Thoracic aorta (tissue), 2 donors: ENCODE measurements at regions not wholly inside any gene's neighbourhood (a gene's known extent, or its start where the extent isn't known, plus 50 kb on each side); places are given as distances from the start of the nearest gene placed in this dataset.

ENCODE experiments used
- ATAC-seq: fragments of 150-250 bp; one replicate; pipeline ENCODE4 v1.8.0; 2017; ENCODE audit warnings: low read depth; ENCODE audit not compliant: insufficient number of reproducible peaks, low FRiP score
- DNase-seq: peaks from one replicate; pipeline ENCODE4 v3.0.0-alpha.2; 2020; ENCODE audit warnings: low spot score
- H3K27ac ChIP-seq, 2 donors: fragments of 200-600 bp; sonication (generic); 1 replicate in 1 of 2; 2 replicates in 1 of 2; pipeline ENCODE4 v1.5.1; 2016; ENCODE audit warnings: mild to moderate bottlenecking in 2 of 2, moderate library complexity in 2 of 2
- H3K27me3 ChIP-seq: fragments of 200-600 bp; sonication (generic); replicated peaks from 2 replicates; pipeline ENCODE4 v1.6.0; 2016; ENCODE audit warnings: mild to moderate bottlenecking; ENCODE audit not compliant: insufficient read depth
- H3K36me3 ChIP-seq: fragments of 200-600 bp; sonication (generic); one replicate; pipeline ENCODE4 v1.5.1; 2016
- H3K4me1 ChIP-seq, 2 donors: fragments of 200-600 bp; sonication (generic); 1 replicate in 1 of 2; 2 replicates in 1 of 2; pipeline versions ENCODE4 v1.5.1 to v1.6.0; 2016; ENCODE audit warnings: low read depth in 2 of 2, mild to moderate bottlenecking in 1 of 2; ENCODE audit not compliant: control insufficient read depth in 1 of 2
- H3K4me3 ChIP-seq: fragments of 200-600 bp; sonication (generic); 2 replicates; pipeline ENCODE4 v1.5.1; 2016; ENCODE audit warnings: mild to moderate bottlenecking
- H3K9me3 ChIP-seq: fragments of 200-600 bp; sonication (generic); 2 replicates; pipeline ENCODE4 v1.5.1; 2016
- CTCF ChIP-seq: fragments of 200-600 bp; sonication (generic); IDR thresholded peaks from one replicate; pipeline ENCODE4 v1.5.1; 2019; ENCODE audit warnings: antibody characterized with exemption

GRCh38 chr11:39149214-39149613 is 2310.2 kb downstream of the LRRC4C start:
- no peaks in the 10 kb centered on the region for H3K4me1 ChIP-seq
- H3K27me3 ChIP-seq: no peaks in the 10 kb centered on the region
- DNase-seq (no peak), ATAC-seq (no peak)
- no peak for TF ChIP-seq CTCF
- no peak overlapping the region for H3K4me3 ChIP-seq
- H3K9me3 ChIP-seq: no peaks in the 10 kb centered on the region
- no peaks in the 10 kb centered on the region for H3K36me3 ChIP-seq
- no peak overlapping the region for H3K27ac ChIP-seq

DNA sequence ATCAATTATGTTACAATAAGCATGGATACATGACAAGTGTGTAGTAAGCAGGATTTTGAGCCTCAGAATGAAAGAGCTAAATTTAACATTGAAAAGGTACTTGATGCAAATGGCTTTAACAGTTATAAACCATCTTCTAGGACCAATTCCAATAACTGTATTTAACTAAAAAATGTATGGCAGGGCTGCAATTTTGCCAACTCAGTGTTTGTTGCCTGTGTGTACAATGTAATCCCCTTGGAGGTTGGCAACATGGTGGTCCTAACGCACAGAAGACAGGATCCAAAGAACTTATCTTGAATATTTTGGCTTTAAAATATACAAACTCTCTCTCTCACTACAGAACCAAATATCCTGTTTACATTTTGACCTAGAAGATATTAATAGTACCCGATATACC is 2314.1 kb downstream of the LRRC4C start:
- no peak for ATAC-seq
- H3K36me3 ChIP-seq: no peaks in the 10 kb centered on the region
- H3K27me3 ChIP-seq: no peaks in the 10 kb centered on the region
- H3K9me3 ChIP-seq: no peaks in the 10 kb centered on the region
- no peak for TF ChIP-seq CTCF
- DNase-seq: no peak
- H3K4me3 ChIP-seq: no peak overlapping the region
- H3K27ac ChIP-seq: no peak overlapping the region
- no peaks in the 10 kb centered on the region for H3K4me1 ChIP-seq

DNA sequence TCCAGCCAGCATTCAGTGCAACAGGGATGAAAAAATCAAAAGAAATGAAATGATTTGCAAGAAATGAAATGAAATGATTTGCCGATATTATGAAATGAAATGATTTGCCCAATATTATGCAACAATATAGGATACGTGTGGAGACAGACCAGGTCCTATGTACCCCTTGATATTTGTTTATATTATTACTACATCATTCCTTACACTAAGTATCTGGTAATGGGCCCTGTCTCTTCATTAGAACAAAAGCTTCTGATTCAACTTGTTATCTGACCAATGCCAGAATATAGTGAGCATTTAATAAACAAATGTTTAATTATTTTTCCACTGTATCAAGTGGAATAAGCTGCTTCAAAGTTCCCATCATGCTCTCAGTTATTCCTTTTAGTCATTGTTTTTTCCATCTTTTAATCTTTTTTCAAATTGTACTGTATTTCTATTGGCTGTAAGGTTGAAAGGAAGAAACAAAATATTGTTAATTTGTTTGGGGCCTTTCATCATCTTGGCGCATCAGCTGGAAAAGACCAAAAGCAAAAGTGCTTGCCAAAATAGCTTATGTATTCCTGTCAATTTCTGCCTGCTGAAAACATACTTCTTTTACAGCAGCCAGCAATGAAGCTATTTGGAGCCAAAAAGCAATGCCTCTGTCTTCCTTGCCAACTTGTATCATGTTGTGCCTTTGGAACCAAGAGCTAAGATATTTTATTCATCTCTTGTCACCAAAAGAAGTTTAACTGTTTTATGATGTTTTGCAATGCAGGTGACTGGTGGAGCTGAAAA is 2314.9 kb downstream of the LRRC4C start:
- H3K4me1 ChIP-seq: no peaks in the 10 kb centered on the region
- no peak for ATAC-seq

DNA sequence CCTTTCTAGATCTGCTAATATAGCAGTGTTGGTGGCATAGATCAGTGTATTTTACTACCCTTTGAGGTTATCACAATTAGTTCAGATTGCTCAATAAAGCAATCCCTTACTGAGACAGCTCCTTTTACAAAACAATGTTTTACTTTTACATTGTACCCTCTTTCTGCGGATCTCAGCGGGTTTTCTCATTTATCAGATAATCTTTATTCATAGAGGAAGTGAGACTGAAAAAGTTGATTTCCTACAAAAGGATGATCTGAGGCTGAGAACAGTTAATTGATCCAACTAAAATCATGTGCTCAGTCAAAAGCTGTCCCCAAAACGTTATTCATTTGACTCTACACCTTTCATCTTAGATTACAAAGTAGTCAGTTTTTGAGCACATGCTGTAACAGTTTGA is 2319.9 kb downstream of the LRRC4C start:
- DNase-seq: no peak
- no peak for TF ChIP-seq CTCF
- Histone ChIP-seq H3K36me3 (no peaks in the 10 kb centered on the region), H3K27ac (no peak overlapping the region), H3K4me3 (no peak overlapping the region), H3K9me3 (no peaks in the 10 kb centered on the region), H3K4me1 (no peaks in the 10 kb centered on the region), H3K27me3 (no peaks in the 10 kb centered on the region)
- no peak for ATAC-seq

More for the DNA sequence above, 2314.9 kb downstream of the LRRC4C start:
- H3K4me3 ChIP-seq: no peak overlapping the region
- H3K36me3 ChIP-seq: no peaks in the 10 kb centered on the region
- H3K27ac ChIP-seq: no peak overlapping the region
- H3K27me3 ChIP-seq: no peaks in the 10 kb centered on the region
- no peak for DNase-seq
- TF ChIP-seq CTCF: no peak
- H3K9me3 ChIP-seq: no peaks in the 10 kb centered on the region

DNA sequence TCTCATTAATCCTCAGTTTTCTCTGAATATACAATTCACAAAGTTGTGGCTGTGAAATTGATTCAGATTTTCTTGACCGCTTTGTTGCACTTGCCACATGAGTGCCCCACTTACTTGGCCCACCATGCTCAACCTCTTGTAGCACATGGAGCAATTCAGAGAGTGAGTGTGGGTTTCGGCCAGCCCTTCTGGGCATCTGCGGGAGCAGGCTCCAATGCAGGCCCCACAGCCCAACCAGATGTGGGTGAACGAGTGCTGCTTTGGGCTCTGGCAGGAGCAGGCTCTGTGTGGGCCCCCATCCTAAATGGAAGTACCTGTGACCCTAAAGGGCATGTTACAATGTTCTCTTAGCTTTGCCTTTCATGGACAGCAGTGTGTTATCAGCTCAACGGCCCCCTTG is 2338.6 kb downstream of the LRRC4C start:
- Histone ChIP-seq H3K27me3 (no peaks in the 10 kb centered on the region), H3K27ac (no peak overlapping the region), H3K9me3 (no peaks in the 10 kb centered on the region), H3K4me3 (no peak overlapping the region), H3K36me3 (no peaks in the 10 kb centered on the region), H3K4me1 (no peaks in the 10 kb centered on the region)
- no peak for TF ChIP-seq CTCF
- ATAC-seq (no peak), DNase-seq (no peak)
